AG09319 (cell line): ENCODE measurements at regions not wholly inside any gene's neighbourhood (a gene's known extent, or its start where the extent isn't known, plus 50 kb on each side); places are given as distances from the start of the nearest gene placed in this dataset.

Experiments used
- DNase-seq: peaks from one replicate; pipeline ENCODE4 v3.0.0-alpha.2; 2010; ENCODE audit warnings: low read depth; ENCODE audit errors: extremely low read depth
- CTCF ChIP-seq: IDR thresholded peaks from 2 replicates; pipeline ENCODE4 v1.5.1; 2011; ENCODE audit warnings: low read depth, mild to moderate bottlenecking, inconsistent platforms, low read length, moderate library complexity

GRCh38 chr1:244314921-244315559 is 136.7 kb downstream of the ADSS2 start:
- TF ChIP-seq CTCF, result no peak
- DNase-seq, result no peak

GRCh38 chr1:244315996-244316395 is 135.7 kb downstream of the ADSS2 start:
- TF ChIP-seq CTCF, result no peak
- DNase-seq, result no peak

GRCh38 chr1:244316407-244316806 is 135.3 kb downstream of the ADSS2 start:
- no peak for TF ChIP-seq CTCF
- no peak for DNase-seq

- no peak for TF ChIP-seq CTCF
- DNase-seq, result no peak
These were observed 134.6 kb downstream of the ADSS2 start for GRCh38 chr1:244316986-244317655.

GRCh38 chr1:244318078-244318477 is 133.6 kb downstream of the ADSS2 start:
- DNase-seq, result no peak
- no peak for TF ChIP-seq CTCF

GRCh38 chr1:244318512-244318911 is 133.2 kb downstream of the ADSS2 start:
- no peak for DNase-seq
- TF ChIP-seq CTCF, result no peak

- no peak for TF ChIP-seq CTCF
- DNase-seq, result no peak
These were observed 132.2 kb downstream of the ADSS2 start for GRCh38 chr1:244319283-244320132.
